Astrocyte (in vitro differentiated cells and primary cell): ENCODE measurements at regions not wholly inside any gene's neighbourhood (a gene's known extent, or its start where the extent isn't known, plus 50 kb on each side); places are given as distances from the start of the nearest gene placed in this dataset.

ENCODE experiments used
- EZH2 ChIP-seq: IDR thresholded peaks from 2 replicates; pipeline ENCODE4 v1.6.1; 2012; ENCODE audit warnings: mild to moderate bottlenecking, low read length, inconsistent platforms; ENCODE audit not compliant: insufficient read depth
- TF ChIP-seq, protein P1 (sequence below): IDR thresholded peaks from 2 replicates; pipeline ENCODE4 v1.5.1; 2011; ENCODE audit warnings: low read depth, mild to moderate bottlenecking, inconsistent platforms, low read length, moderate library complexity; ENCODE audit not compliant: insufficient read depth

DNA sequence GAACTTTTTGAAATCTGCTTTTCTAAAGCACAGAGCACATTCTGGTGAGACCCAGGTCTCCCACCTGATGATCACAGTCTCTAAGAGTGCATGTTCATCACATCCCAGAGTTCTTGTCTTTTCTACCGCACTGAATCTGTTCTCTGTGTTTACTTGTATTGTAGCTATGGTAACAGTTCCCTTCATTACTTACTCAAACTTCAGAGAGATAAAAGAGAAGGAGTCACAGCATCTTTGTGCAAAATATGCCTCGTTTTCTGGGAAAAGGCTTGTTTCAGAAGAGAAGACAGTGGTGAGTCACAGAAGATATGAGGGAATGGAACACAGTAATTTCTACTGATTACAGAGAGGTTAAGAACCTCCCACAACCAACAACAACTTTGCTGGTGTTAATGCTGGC lies 580.6 kb downstream of the PLA2G4A start:
- TF ChIP-seq, protein P1, sequence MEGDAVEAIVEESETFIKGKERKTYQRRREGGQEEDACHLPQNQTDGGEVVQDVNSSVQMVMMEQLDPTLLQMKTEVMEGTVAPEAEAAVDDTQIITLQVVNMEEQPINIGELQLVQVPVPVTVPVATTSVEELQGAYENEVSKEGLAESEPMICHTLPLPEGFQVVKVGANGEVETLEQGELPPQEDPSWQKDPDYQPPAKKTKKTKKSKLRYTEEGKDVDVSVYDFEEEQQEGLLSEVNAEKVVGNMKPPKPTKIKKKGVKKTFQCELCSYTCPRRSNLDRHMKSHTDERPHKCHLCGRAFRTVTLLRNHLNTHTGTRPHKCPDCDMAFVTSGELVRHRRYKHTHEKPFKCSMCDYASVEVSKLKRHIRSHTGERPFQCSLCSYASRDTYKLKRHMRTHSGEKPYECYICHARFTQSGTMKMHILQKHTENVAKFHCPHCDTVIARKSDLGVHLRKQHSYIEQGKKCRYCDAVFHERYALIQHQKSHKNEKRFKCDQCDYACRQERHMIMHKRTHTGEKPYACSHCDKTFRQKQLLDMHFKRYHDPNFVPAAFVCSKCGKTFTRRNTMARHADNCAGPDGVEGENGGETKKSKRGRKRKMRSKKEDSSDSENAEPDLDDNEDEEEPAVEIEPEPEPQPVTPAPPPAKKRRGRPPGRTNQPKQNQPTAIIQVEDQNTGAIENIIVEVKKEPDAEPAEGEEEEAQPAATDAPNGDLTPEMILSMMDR: no peak
- TF ChIP-seq EZH2: no peak
